Kidney glomerular epithelial cell (primary cell): ENCODE measurements at regions not wholly inside any gene's neighbourhood (a gene's known extent, or its start where the extent isn't known, plus 50 kb on each side); places are given as distances from the start of the nearest gene placed in this dataset.

Experiments used
- DNase-seq: peaks from one replicate; lab custom pipeline; 2025; lab: John Stamatoyannopoulos, UW

GRCh38 chr5:7955476-7955875 is 86.5 kb downstream of the MTRR start:
- no peak for DNase-seq

DNA sequence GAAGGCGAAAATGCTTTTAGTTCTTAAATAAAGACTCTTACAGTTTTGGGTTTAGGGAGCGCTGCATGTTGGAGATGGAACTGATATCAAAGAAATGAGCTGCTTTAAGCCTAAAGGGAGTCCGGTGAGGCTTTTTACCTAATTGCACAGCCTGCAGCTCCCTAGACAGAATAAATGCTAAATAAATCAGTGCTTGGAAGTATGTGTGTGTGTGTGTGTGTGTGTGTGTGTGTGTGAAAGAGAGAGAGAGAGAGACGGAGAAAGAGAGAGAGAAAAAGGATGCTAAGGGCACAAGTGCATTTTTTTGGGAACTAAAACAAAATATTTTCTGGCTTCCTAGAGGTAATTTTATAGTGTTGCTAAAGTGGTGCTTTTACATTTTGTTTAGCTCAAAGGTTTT is 88.4 kb downstream of the MTRR start:
- no peak for DNase-seq

GRCh38 chr5:7960142-7960541 is 91.2 kb downstream of the MTRR start:
- DNase-seq = no peak

DNA sequence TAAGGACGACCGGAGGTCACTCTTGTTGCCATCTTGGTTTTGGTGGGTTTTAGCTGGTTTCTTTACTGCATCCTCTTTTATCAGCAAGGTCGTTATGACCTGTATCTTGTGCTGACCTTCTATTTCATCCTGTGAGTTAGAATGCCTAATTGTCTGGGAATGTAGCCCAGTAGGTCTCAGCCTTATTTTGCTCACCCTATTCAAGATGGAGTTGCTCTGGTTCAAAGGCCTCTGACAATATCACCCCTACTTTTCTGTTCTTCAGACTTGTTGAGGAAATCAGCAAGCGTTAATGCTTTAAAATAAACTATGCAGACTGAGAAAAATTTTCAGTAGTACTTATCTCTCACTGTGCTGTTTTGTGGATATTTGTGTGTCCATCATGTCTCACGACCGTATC is 92.6 kb downstream of the MTRR start:
- DNase-seq = no peak

- DNase-seq = no peak
Observed at GRCh38 chr5:7970816-7971215, 101.9 kb downstream of the MTRR start.

- DNase-seq = no peak
Observed at GRCh38 chr5:7976411-7977190, 107.7 kb downstream of the MTRR start.

- no peak for DNase-seq
Observed at GRCh38 chr5:7978114-7978513, 109.2 kb downstream of the MTRR start.

- no peak for DNase-seq
Observed at GRCh38 chr5:7978991-7979390, 110.0 kb downstream of the MTRR start.

GRCh38 chr5:7980881-7981280 is 111.9 kb downstream of the MTRR start:
- no peak for DNase-seq

GRCh38 chr5:7983433-7983832 is 114.5 kb downstream of the MTRR start:
- no peak for DNase-seq

GRCh38 chr5:7991125-7991821 is 122.3 kb downstream of the MTRR start:
- no peak for DNase-seq

- DNase-seq = no peak
Observed at GRCh38 chr5:7995688-7996294, 126.8 kb downstream of the MTRR start.

- DNase-seq = no peak
Observed at GRCh38 chr5:8005416-8005815, 136.5 kb downstream of the MTRR start.

DNA sequence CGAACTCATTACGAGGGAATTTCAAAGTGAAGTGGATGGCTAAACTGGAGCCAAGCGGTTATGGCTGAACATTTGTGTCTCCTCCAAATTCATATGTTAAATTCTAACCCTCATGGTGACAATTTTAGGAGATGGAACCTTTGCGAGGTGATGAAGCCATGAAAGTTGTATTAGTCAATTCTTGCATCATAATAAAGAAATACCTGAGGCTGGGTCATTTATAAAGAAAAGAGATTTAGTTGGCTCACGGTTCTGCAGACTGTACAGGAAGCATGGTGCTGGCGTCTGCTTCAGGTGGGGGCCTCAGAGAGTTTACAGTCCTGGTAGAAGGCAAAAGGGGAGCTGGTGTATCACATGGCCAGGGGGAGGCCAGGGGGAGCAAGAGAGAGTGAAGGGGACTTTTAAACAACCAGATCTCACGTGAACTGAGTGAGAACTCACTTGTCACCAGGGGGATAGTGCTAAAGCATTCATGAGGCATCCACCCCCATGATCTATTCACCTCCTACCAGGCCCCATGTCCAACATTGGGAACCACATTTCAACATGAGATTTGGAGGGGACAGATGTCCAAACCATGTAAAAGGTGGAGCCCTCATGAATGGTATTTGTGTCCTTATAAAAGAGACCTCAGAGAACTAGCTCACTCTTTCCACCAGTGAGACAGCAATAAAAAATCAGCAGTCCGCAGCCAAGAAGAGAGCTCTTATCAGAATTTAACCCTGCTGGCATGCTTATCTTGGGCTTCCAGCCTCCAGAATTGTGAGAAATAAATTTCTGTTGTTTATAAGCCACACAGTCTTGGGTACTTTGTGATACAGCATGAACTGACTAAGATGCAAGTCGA is 143.4 kb downstream of the MTRR start:
- DNase-seq = no peak

DNA sequence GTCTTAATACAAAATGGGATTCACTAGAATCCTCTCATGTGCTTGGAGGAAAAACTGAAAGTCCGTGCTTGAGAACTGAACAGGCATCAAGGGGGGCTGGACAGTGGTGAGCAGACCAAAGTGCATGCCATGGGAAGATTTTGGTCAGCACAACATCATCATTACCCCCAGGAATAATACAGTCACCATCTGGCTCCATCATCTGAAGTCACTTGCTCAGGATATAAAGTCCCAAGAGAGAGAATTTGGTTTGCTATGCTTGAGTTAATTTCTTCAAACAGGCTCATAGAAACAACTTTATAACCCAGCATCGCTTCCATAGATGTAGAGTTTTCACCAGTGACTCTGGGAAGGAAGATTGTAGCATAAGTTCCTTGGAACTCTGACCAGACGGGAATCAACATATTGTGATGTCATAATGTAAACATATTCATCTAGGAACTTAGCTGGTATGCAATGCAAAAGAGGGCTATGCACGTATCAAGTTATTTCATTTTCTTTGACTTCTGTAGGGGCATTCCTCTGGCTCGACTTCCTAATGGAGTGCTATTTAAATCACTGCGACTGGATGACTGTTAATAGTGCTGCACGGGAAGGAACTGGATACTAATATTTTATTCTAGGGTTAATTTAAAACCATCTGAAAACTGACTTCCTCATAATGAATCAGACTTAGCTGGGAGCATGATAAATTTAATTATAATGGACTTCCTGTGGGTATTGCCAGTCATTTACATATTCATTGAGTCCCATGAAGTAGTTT is 145.2 kb downstream of the MTRR start:
- DNase-seq = no peak

DNA sequence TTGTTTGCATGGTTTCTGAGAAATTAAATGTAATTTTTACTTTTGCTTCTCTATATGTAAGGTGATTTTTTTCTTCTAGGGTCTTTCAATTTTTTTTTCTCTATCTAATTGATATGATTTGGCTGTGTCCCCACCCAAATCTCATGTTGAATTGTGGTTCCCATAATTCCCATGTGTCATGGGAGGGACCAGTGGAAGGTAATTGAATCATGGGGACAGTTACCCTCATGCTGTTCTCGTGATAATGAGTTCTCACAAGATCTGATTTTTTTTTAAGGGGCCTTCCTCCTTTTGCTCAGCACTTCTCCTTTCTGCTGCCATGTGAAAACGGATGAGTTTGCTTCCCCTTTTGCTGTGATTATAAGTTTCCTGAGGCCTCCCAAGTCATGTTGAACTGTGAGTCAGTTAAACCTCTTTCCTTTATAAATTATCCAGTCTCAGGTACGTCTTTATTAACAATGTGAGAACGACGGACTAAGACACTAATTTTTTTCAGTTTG is 150.8 kb downstream of the MTRR start:
- DNase-seq = no peak

GRCh38 chr5:8020861-8021514 is 152.0 kb downstream of the MTRR start:
- no peak for DNase-seq

- no peak for DNase-seq
Observed at GRCh38 chr5:8028243-8028642, 159.3 kb downstream of the MTRR start.

GRCh38 chr5:8033261-8033660 is 164.3 kb downstream of the MTRR start:
- no peak for DNase-seq

GRCh38 chr5:8034852-8035251 is 165.9 kb downstream of the MTRR start:
- DNase-seq = no peak

DNA sequence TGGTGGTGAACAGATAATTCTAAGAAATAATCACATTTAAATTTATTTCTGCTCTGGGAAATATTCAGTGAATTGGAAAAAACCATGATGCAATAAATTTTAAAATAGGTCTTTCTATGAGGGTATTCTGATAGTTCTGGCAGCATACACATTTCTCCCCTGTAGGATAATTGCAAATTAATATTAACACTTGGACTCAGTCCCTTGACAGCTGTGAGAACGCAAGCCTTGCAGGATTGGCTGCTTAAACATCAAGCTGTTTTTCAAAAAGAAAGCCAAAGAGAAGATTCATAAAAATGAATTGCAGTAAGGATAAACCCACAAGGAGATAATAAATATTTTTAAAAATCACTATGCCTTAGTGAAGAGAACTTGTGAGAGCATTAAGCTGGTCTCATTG is 180.0 kb downstream of the MTRR start:
- no peak for DNase-seq
